ENCODE measurements at regions not wholly inside any gene's neighbourhood (a gene's known extent, or its start where the extent isn't known, plus 50 kb on each side); places are given as distances from the start of the nearest gene placed in this dataset.
"Not testable (repeated sequence)": the region's sequence is repeated elsewhere in the genome, so short reads cannot be mapped to it uniquely, and the experiment has no call there.

GRCh38 chr9:17881371-17881770 is 302.5 kb downstream of the SH3GL2 start (continued):
- TF ChIP-seq ERG (CRISPR knock-in tag; IDR thresholded peaks at IDR 0.05) (no peak), SMAD4 (CRISPR knock-in tag; IDR thresholded peaks at IDR 0.05) (no peak)

- Mint-ChIP-seq H3K27ac (no peak overlapping the region), H3K4me1 (peaks cover 16% of the 10 kb centered on the region), H3K9me3 (no peaks in the 10 kb centered on the region), H3K27me3 (ENCODE audit: low read depth) (no peaks in the 10 kb centered on the region; the same call in 1 of the 2 replicates), H3K4me3 (no peak overlapping the region), H3K36me3 (no peaks in the 10 kb centered on the region)
- ATAC-seq (no peak), DNase-seq (ENCODE audit: low spot score) (no peak)
- ChIA-PET CTCF (no interaction called here), POLR2A (no interaction called here)
- TF ChIP-seq HMGA2 (CRISPR knock-in tag; IDR thresholded peaks at IDR 0.05) (no peak), ZNF671 (CRISPR knock-in tag; IDR thresholded peaks at IDR 0.05) (no peak), ATF2 (CRISPR knock-in tag; IDR thresholded peaks at IDR 0.05; ENCODE audit: borderline replicate concordance, low read depth) (no peak), FOXP1 (CRISPR knock-in tag; IDR thresholded peaks at IDR 0.05; ENCODE audit: borderline replicate concordance) (no peak), OVOL2 (CRISPR knock-in tag; IDR thresholded peaks at IDR 0.05; ENCODE audit: borderline replicate concordance) (no peak), E2F5 (CRISPR knock-in tag; IDR thresholded peaks at IDR 0.05) (no peak), ATF1 (CRISPR knock-in tag; IDR thresholded peaks at IDR 0.05) (no peak), ESRRA (CRISPR knock-in tag; IDR thresholded peaks at IDR 0.05; ENCODE audit: borderline replicate concordance) (no peak), ETV6 (CRISPR knock-in tag; IDR thresholded peaks at IDR 0.05) (no peak)
These were observed 304.1 kb downstream of the SH3GL2 start for GRCh38 chr9:17882688-17883594.

GRCh38 chr9:17888066-17888465 is 309.2 kb downstream of the SH3GL2 start:
- Mint-ChIP-seq H3K27ac (no peak overlapping the region), H3K4me3 (no peak overlapping the region), H3K27me3 (ENCODE audit: low read depth) (no peaks in the 10 kb centered on the region; the same call in 1 of the 2 replicates), H3K36me3 (no peaks in the 10 kb centered on the region), H3K9me3 (no peaks in the 10 kb centered on the region), H3K4me1 (peaks cover 7% of the 10 kb centered on the region)
- TF ChIP-seq ZNF281 (CRISPR knock-in tag; IDR thresholded peaks at IDR 0.05) (no peak), ZNF232 (CRISPR knock-in tag; IDR thresholded peaks at IDR 0.05) (no peak)
- ATAC-seq (no peak), DNase-seq (ENCODE audit: low spot score) (no peak)
- CTCF ChIA-PET = interaction anchor here (1.0 kb wide), 1 partner anchor 326 kb away, joined by 3 read pairs; no protein-coding TSS in a partner anchor
- POLR2A ChIA-PET = no interaction called here

GRCh38 chr9:17888964-17889363 is 310.1 kb downstream of the SH3GL2 start:
- H3K27me3 Mint-ChIP-seq (ENCODE audit: low read depth); CTCF ChIA-PET; H3K36me3 Mint-ChIP-seq; ATAC-seq; POLR2A ChIA-PET; DNase-seq (ENCODE audit: low spot score); H3K27ac Mint-ChIP-seq; H3K4me3 Mint-ChIP-seq; H3K4me1 Mint-ChIP-seq; H3K9me3 Mint-ChIP-seq: not testable (repeated sequence)

All from WTC11 (cell line).